GM21786 (cell line): ENCODE measurements at regions not wholly inside any gene's neighbourhood (a gene's known extent, or its start where the extent isn't known, plus 50 kb on each side); places are given as distances from the start of the nearest gene placed in this dataset.
A peak's percentile ranks its signal among the peaks of the same experiment; 100 is the strongest.
"Not testable (repeated sequence)": the region's sequence is repeated elsewhere in the genome, so short reads cannot be mapped to it uniquely, and the experiment has no call there.

Experiments
- ATAC-seq: cut with Tn5 transposase; IDR thresholded peaks from one replicate; pipeline ENCODE4 v1.9.1; 2021; ENCODE audit not compliant: unreplicated experiment

DNA sequence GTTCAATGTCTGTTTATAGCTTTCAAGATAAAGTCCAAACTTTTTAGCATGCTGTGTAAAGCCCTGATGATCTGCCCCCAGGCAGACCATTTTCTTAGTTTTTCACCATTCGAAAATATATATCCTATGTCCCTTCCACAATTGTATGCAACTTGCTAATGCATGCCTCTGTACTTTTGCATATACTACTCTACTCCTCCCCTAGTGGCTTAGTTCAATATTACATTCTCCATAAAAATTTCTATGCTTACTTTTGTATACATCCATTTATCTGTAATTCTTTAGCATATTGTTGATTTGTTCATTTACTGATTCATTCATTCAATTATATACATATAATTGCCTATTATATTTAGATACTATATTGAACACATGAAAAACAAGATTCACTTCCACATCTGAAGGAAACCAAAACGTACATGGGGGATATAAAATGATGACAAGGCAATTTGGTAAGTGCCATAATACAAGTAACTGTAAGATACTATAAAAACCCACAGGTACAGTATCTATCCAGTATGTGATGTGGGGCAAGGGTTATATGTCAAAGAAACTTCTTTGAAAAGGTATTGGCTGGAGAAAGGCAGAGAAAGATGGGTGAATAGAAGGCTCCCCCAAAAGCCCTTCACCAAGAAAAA lies 902.5 kb downstream of the FAM133A start:
- ATAC-seq: no peak

DNA sequence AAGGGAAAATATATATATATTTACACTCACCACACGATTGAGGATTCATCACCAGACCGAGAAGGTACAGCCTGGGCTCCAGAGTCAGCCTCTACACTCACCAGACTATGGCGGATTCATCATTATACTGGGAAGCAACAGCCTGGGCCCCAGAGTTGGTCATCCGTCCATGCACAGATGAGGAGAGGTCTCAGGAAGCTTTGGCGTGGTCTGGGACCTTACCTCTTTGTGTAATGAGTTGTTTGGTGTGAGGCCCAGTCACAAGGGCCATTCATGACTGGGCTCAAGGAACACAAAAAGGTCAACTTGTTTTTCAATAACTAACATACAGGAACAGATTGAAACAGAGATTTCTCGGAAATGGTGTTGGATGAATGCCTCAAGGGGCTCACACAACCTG lies 926.1 kb downstream of the FAM133A start:
- no peak for ATAC-seq

DNA sequence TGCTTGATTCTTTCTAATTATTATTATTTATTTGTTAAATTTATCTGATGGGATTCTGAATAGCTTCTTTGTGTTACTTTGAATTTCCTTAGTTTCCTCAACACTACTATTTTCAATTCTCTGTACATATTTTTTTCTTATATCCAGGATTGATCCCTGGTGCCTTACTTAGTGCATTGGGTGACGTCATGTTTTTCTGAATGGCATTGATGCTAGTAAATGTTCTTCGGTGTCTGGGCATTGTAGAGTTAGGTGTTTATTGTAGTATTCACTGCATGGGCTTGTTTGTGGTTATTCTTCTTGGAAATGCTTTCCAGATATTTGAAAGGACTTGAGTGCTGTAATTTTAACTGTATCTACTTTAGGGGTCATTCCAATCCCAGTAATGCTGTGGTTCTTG lies 938.1 kb downstream of the FAM133A start:
- ATAC-seq: no peak

DNA sequence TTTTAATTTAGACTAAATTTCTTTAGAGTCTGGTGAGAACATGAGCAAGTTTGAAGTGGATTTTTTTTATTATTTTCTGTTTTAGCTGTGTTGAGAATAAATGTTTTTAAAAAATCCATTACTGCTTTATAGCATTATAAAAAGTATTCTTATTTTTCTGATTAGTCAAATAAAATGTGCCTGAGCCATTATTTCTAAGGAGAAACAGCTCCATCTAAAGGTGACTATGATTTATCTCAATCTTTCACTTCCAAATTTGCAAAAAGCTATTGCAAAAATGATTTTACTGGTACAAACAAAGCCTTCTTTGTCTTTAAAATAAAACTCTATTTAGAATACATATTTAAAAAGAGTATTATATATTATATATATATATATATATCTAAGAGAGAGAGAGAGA lies 959.2 kb downstream of the FAM133A start:
- no peak for ATAC-seq

DNA sequence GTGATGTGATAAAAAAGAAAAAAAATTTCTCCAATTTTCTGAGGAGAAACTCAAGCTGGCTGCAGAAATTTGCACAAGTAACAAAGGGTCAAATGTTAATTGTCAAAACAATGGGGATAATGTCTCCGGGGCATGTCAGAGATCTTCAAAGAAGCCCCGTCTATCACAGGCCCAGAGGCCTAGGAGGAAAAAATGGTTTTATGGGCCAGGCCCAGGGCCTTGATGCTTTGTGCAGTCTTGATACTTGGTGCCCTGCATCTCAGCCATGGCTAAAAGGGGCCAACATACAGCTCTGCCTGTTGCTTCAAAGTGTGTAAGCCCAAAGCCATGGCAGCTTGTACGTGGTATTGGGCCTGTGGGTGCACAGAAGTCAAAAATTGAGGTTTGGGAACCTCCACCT lies 961.0 kb downstream of the FAM133A start:
- ATAC-seq: no peak

DNA sequence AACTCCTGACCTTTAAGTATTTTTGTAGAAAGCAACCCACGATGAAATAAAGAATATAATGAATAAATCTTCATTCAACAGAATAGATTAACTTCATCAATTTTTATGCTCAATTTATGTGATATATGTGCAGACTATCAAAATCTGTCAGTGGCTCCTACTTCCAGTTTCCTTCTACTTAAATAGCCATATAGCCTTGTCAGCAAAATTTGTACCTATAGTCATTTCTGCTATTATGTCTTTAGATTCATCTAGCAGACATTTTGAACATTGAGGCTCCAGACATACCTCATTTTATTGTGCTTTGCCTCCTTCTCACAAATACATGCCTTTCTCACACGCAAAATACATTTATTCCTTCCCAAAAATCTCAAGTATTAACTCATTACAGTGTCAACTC lies 971.7 kb downstream of the FAM133A start:
- no peak for ATAC-seq

DNA sequence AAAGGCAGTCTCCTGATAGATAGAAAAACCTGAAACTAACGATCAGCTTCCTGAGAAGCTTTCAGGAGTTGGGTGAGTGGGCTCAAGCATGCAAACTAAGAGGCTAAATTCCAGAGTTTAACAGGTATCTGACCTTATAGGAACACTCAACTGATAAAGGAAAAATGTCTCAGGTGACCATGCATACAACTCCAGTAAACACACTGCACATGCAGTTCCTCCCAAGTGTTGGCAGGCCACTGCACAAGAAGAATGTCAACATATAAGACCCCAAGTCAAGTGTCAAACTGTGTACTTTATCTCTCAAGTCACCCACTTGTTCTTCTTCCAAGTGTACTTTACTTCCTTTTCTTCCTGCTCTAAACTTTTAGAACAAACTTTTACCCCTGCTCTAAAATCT lies 981.2 kb downstream of the FAM133A start:
- no peak for ATAC-seq

DNA sequence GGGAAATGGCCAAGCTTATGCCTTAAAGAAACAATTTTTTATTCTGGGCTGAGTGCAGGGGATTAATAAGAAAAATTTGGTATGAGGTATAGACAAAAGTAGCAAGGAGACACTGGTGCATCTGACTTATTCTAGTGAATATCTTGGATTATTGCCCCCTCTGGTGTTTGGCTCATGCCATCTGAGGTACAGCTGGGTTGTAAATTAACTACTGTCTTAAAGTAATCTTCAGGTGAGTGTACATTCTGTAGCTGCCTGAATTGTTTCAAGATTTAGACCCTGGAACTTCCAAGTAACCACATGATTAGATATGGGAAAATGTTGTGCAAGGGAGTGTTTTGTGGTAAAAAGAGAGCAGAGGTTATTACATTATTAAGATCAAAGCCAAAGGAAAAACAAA lies 988.7 kb downstream of the FAM133A start:
- ATAC-seq: no peak

DNA sequence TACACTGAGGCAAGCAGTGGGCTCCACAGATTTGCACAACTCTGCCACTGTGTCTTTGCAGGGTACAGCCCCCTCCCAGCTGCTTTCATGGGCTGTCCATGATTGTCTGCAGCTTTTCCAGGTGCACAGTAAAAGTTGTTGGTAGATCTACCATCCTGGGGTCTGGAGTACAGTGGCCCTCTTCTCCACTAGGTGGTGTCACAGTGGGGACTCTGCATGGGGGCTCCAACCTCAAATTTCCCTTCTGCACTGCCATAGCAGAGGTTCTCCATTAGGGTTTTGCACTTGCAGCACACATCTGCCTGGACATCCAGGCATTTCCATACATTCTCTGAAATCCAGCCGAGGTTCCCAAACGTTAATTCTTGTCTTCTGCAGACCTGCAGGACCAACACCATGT lies 1002.3 kb downstream of the FAM133A start:
- ATAC-seq: no peak

DNA sequence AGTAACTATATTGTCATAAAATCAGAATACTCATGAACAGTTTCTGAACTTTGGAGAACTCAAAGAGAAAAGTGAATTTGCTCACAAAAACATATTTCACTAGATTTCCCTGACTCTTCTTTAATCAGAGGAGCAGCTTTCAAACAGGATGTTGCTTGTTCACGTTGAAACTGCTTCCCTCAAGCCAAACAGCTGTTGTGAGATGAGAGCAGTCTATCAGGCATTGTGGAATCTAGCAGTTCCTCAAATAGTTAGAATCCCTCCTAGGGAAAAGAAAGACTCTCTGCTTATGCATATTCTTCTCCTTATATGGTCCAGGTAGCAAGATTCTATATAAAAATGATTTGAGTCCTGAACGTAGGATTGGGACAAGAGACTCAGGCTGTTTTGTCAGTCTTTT lies 1012.1 kb downstream of the FAM133A start:
- no peak for ATAC-seq

DNA sequence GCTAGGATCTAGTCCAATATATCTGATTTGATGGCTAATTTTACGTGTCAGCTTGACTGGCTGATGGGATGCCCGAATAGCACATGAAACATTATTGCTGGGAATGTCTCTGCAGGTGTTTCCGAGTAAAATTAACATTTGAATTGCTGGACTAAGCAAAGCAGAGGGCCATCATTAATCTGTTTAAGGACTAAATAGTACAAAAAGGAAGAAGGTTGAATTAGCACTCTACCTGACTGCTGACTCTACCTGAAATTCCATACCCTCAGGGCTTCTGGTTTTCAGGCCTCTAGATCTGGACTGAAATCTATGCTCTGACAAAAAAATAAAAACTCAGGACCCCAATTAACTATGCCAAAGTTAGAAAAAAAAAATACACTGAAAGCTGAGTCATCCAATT lies 1021.9 kb downstream of the FAM133A start:
- no peak for ATAC-seq

DNA sequence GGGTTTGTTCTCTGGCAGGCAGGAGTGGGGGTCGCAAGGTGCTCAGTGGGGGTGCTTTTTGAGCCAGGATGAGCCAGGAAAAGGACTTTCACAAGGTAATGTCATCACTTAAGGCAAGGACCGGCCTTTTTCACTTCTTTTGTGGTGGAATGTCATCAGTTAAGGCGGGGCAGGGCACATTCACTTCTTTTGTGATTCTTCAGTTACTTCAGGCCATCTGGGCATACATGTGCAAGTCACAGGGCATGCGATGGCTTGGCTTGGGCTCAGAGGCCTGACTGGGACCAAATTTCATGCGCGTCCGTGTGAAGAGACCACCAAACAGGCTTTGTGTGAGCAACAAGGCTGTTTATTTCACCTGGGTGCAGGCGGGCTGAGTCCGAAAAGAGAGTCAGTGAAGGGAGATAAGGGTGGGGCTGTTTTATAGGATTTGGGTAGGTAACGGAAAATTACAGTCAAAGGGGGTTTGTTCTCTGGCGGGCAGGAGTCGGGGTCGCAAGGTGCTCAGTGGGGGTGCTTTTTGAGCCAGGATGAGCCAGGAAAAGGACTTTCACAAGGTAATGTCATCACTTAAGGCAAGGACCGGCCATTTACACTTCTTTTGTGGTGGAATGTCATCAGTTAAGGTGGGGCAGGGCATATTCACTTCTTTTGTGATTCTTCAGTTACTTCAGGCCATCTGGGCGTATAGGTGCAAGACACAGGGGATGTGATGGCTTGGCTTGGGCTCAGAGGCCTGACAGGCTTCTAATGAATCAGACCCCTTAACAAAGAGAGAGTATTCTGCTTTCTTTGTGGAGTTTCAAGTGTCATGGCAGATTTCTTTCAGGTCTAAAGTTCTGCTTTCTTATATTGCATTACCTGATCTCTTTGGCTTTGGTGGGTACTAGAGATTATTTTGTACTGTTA lies 1030.6 kb downstream of the FAM133A start:
- not testable (repeated sequence) for ATAC-seq

DNA sequence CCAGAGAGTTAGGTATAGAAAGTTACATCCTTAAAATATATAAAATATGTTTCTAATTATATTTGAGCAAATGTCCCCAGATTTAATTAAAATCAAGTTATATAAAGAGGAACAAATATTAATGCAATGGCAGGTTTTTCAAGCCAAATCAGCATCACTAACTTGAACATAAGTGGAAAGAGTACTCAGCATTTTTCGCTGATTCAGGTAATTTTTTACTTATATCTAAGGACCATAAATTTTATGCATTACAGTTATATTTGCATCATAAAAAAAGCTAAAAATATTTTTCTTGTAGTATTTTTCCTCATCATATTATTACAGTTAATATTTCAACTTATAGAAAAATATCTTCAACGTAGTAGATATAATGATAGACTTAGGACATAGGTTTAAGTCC lies 1047.4 kb downstream of the FAM133A start:
- no peak for ATAC-seq

DNA sequence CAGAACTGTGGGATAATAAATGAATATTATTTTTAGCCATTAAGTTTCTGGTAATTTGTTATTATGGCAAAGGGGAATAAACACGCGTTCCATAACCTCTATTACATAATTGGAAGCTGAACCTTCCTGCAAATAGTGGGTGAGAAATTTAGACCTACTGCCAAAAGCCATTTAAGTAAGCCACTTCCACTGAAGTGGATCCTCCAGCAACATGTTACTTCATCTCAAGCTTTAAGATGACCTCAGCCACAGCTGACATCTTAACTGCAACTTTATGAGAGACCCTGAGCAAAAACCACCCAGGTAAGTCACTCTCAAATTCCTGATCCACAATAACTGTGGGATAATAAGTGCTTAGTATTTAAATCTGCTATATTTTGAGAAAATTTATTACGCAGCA lies 1048.6 kb downstream of the FAM133A start:
- ATAC-seq: no peak

DNA sequence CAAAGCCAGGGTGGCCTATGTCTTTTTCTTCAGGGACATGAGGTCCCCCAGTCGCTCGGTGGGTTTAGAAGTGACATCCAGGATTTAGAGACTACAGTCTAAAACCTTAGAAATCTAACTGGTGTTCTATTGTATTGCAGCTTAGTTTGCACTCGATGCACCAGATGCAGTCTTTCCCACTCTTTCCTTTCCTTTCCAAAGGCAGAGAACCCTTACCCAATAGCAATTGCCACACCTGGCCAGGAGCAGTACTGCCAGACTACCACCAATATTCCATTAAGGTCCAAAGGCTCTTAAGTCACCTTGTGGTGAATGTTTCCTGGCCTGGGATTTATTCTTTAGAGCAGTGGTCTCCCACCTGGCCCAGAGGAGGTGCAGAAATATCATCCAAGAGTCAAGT lies 1068.8 kb downstream of the FAM133A start:
- no peak for ATAC-seq

DNA sequence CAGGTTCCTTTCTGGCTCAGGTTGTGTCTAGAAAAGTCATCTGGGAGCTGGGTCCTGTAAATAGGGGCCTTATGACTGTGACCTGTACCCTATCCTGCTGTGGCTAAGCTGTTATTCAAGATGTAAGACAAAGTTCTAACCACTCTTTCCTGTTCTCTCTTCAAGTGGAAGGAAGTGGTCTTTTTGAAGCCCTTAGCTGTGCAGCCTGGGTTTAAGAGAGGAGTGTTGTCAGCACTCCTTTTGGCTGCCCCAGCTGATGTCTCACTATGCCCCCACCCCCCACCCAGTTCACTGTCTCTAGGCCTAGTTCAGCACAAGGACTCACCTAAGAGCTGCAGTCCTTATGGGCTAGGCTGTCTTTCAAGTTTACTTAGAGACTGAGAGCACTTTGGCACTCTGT lies 1069.5 kb downstream of the FAM133A start:
- peak; percentile 60 for ATAC-seq

DNA sequence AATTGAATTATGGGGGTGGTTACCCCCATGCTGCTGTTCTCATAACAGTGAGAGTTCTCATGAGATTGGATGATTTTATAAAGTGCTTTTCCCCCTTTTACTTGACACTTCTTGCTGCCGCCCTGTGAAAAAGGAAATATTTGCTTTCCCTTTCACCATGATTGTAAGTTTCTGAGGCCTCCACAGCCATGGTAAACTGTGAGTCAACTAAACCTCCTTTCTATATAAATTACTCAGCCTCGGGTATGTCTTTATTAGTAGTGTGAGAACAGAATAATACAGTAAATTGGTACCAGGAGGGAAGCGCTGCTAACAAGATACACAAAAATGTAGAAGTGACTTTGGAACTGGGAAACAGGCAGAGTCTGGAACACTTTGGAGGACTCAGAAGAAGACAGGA lies 1070.8 kb downstream of the FAM133A start:
- no peak for ATAC-seq

DNA sequence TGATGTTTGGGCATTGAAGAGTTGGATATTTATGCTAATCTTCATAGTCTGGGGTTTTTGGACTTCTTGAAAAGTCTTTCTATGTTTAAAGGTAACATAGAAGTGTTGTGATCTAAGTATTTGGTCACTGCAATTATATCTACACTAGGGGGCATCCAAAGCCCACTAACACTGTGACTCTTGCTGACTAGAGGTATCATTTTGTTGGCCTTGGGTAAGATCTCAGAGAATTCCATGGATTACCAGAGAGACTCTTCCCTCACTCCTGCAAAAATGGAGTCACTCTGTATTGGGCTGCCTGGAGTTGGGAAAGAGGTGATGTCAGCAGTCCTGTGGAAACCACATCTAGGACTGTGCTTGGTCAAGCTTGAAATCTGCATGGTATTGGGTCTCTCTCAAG lies 1077.6 kb downstream of the FAM133A start:
- ATAC-seq: no peak

DNA sequence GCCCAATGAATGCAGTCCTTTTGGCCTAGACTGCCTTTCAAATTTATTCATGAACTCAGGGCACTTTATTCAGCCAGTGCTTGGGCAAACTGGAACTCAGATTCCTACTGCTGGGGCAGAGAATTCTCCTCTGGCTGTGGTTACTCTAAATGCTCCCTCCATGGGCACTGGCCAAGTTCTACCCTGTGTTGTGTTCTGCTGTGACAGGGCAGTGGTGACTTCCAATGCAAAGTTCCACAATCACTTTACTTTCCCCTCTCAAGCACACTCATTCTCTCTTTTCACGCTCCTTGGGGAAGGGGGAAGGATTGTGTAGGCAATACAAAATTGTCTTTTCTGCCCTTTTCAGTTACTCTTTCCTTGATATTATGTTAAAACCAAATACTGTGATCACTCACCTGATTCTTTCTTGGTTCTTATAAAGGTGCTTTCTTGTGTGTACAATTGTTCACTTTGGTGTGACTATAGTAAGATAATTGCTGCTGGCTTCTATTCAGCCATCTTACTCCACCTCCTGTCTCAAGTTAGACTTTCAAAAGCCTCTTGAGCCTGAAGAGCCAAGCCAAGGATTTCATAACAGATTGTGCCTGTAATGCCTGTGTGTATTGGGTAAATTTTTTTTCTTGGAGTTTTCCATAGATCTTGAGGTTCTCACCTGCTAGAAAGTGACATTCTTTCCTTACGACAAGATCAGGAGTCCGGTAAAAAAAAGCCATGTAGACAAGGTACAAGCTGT lies 1078.6 kb downstream of the FAM133A start:
- ATAC-seq: no peak

DNA sequence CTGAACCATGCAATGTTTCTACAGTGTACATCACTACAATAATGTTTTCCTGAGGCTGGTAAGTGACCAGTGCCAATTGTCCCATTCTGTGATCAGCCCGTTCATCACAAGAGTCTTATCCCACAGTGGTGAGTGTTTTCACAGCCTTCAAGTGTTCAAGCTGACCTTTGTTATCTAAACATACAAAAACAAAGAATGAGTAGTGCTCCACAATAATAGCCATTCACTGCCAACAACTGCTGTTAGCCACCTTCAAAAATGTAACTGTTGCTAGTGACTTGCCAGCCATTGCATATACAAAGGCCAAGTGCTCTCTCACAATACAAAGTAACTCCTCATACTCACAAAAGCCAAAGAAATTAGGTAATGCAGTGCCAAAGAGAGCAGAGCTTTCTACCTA lies 1084.1 kb downstream of the FAM133A start:
- no peak for ATAC-seq

DNA sequence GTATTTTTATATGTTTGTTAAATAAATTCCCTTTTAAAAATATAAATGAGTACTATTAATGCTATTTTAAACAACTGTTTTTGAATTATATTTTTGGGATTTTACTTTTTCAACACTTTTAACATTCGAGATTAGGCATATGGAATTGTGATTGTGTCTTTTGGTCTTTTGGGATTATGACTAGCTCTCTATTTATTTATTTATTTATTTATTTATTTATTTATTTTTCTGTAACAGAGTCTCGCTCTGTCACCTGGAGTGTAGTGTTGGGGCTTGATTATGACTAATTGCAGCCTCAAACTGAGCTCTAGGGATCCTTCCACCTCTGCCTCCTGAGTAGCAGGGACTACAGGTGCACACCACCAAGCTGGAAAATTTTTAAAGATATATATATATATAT lies 1101.6 kb downstream of the FAM133A start:
- ATAC-seq: no peak

DNA sequence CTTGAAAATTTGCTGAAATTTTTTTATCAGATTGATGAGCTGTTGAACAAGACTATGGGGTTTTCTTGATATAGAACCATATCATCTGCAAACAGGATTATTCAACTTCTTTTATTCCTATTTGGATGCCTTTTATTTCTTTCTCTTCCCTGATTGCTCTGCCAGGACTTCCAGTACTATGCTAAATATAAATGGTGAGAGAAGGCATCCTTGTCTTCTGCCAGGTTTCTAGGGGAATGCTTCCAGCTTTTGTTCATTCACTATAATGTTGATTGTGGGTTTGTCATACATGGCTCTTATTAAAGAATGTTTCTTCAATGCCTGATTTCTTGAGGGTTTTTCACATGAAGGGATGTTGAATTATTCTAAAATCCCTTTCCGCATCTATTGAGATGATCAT lies 1139.5 kb downstream of the FAM133A start:
- ATAC-seq: no peak
